Neuronal stem cell (in vitro differentiated cells): ENCODE measurements at regions not wholly inside any gene's neighbourhood (a gene's known extent, or its start where the extent isn't known, plus 50 kb on each side); places are given as distances from the start of the nearest gene placed in this dataset.
A peak's percentile ranks its signal among the peaks of the same experiment; 100 is the strongest.

ENCODE experiments used
- DNase-seq: peaks from one replicate; pipeline ENCODE4 v3.0.0-alpha.2; 2013; ENCODE audit warnings: low spot score
- H2AFZ ChIP-seq: one replicate; pipeline ENCODE4 v1.6.1; 2013; ENCODE audit warnings: mild to moderate bottlenecking, low read length, inconsistent platforms
- H2AK5ac ChIP-seq: 2 replicates; pipeline ENCODE4 v1.6.1; 2013; ENCODE audit warnings: low read depth, mild to moderate bottlenecking, inconsistent platforms, low read length, moderate library complexity, mixed read lengths
- H2BK120ac ChIP-seq: 2 replicates; pipeline ENCODE4 v1.6.1; 2013; ENCODE audit warnings: low read depth, mild to moderate bottlenecking, inconsistent platforms, low read length, moderate library complexity, mixed read lengths
- H2BK12ac ChIP-seq: one replicate; pipeline ENCODE4 v1.6.1; 2013; ENCODE audit warnings: low read length, inconsistent platforms
- H2BK15ac ChIP-seq: 2 replicates; pipeline ENCODE4 v1.6.1; 2013; ENCODE audit warnings: mild to moderate bottlenecking, low read length, inconsistent platforms, mixed read lengths
- H2BK5ac ChIP-seq: one replicate; pipeline ENCODE4 v1.6.1; 2013; ENCODE audit warnings: inconsistent platforms, mild to moderate bottlenecking, low read length, moderate library complexity
- H3K14ac ChIP-seq: one replicate; pipeline ENCODE4 v1.6.1; 2013; ENCODE audit warnings: low read length, inconsistent platforms
- H3K18ac ChIP-seq: 2 replicates; pipeline ENCODE4 v1.6.1; 2013; ENCODE audit warnings: low read length, inconsistent platforms
- H3K23ac ChIP-seq: 2 replicates; pipeline ENCODE4 v1.6.1; 2013; ENCODE audit warnings: low read depth, mild to moderate bottlenecking, mixed read lengths, low read length, inconsistent platforms; ENCODE audit not compliant: poor library complexity
- H3K27ac ChIP-seq: replicated peaks from 3 replicates; pipeline ENCODE4 v1.5.1; 2013; ENCODE audit warnings: low read length, inconsistent platforms
- H3K27me3 ChIP-seq, 3 experiments: 2 replicates each; pipeline ENCODE4 v1.6.1; 2013; ENCODE audit warnings: low read length in 3 of 3, mild to moderate bottlenecking in 2 of 3, inconsistent platforms in 1 of 3, low read depth in 1 of 3, mixed read lengths in 1 of 3, moderate library complexity in 1 of 3; ENCODE audit not compliant: control insufficient read depth in 3 of 3, insufficient read depth in 3 of 3
- H3K36me3 ChIP-seq, 2 donors: replicated peaks in 1 of 2; 2 replicates each; pipeline ENCODE4 v1.6.1; 2013; ENCODE audit warnings: low read length in 2 of 2; ENCODE audit not compliant: control insufficient read depth in 2 of 2, insufficient read depth in 2 of 2
- H3K4ac ChIP-seq: 2 replicates; pipeline ENCODE4 v1.6.1; 2013; ENCODE audit warnings: inconsistent platforms, mild to moderate bottlenecking, low read length, moderate library complexity
- H3K4me1 ChIP-seq, 2 donors: 1 replicate in 1 of 2; 2 replicates in 1 of 2; pipeline ENCODE4 v1.6.1; 2013; ENCODE audit warnings: low read length in 2 of 2, low read depth in 1 of 2; ENCODE audit not compliant: control insufficient read depth in 2 of 2, insufficient read depth in 1 of 2
- H3K4me2 ChIP-seq: one replicate; pipeline ENCODE4 v1.6.1; 2013; ENCODE audit warnings: mild to moderate bottlenecking, low read length, inconsistent platforms; ENCODE audit not compliant: insufficient read depth, poor library complexity, severe bottlenecking
- H3K4me3 ChIP-seq, 2 donors: 2 replicates each; pipeline ENCODE4 v1.5.1; 2013; ENCODE audit warnings: low read length in 2 of 2, mild to moderate bottlenecking in 2 of 2, inconsistent platforms in 1 of 2, moderate library complexity in 1 of 2
- H3K79me1 ChIP-seq: one replicate; pipeline ENCODE4 v1.6.1; 2013; ENCODE audit warnings: low read depth, mild to moderate bottlenecking, inconsistent platforms, low read length, moderate library complexity
- H3K9ac ChIP-seq: one replicate; pipeline ENCODE4 v1.6.1; 2013; ENCODE audit warnings: mild to moderate bottlenecking, low read depth, low read length, inconsistent platforms; ENCODE audit not compliant: poor library complexity
- H3K9me3 ChIP-seq, 2 donors: replicated peaks in 1 of 2; 2 replicates each; pipeline versions ENCODE3 to v1.6.1; 2013; ENCODE audit warnings: low read length in 2 of 2, mild to moderate bottlenecking in 2 of 2, inconsistent platforms in 1 of 2, low read depth in 1 of 2, mixed read lengths in 1 of 2, moderate library complexity in 1 of 2; ENCODE audit not compliant: control insufficient read depth in 2 of 2, insufficient read depth in 1 of 2
- H4K8ac ChIP-seq: one replicate; pipeline ENCODE4 v1.6.1; 2013; ENCODE audit warnings: low read depth, mild to moderate bottlenecking, inconsistent platforms, low read length, moderate library complexity
- H4K91ac ChIP-seq: one replicate; pipeline ENCODE4 v1.6.1; 2013; ENCODE audit warnings: low read length, low read depth, mild to moderate bottlenecking, inconsistent platforms; ENCODE audit not compliant: poor library complexity
- WGBS, 2 donors: extraction: QIAGEN DNeasy Blood & Tissue Kit; methylation state at CpG; one replicate each; pipeline ENCODE4 v1.1.7; 2013; ENCODE audit warnings: missing lambda C conversion rate in 2 of 2, mixed read lengths in 1 of 2; ENCODE audit not compliant: insufficient read length in 2 of 2, insufficient replicate concordance in 1 of 2; ENCODE audit errors: extremely low coverage in 2 of 2; 5-methylcytosine and 5-hydroxymethylcytosine counted together

DNA sequence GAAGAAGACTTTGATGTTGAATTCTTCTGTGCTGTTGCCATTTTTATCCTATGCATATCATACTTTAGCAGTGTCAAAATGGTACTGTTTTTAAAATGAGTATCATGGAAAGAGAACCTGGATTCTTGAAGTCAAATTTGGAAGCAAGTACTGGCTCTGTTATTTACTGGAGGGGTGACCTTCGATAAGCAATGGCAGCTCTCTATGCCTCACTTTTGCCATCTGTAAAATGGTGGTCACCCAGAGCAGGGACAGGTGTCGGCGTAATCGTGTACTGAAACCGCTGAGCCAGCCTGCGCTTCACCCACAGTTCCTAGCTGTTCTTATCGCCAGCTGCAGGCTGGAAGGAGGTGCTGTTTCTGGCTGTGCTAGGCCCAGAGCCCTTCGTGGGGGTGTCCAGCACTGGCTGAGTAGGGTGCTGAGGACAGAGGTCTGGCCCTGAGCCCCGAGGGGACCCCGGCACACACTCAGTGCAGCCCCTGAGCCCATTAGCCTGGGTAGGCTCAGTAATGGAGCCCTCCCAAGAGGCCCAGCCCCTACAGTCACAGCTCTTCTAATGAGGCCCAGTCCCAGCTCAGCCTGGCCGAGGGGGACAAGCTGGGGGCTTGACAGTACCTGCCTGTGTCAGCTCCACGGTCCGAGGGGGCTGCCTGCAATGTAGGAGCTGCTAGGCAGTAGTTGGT, 183.5 kb downstream of the PHETA1 start:
- H2AK5ac ChIP-seq = no peak overlapping the region
- H3K79me1 ChIP-seq = no peaks in the 10 kb centered on the region
- no peaks in the 10 kb centered on the region for H3K27me3 ChIP-seq
- H3K18ac ChIP-seq = peak overlapping the region; percentile 53
- no peak overlapping the region for H2BK120ac ChIP-seq
- WGBS, 2 donors = no CpG with 5 or more reads among the region's 13 CpGs
- H3K9me3 ChIP-seq = no peaks in the 10 kb centered on the region
- no peaks in the 10 kb centered on the region for H3K4me1 ChIP-seq
- H4K91ac ChIP-seq = no peak overlapping the region
- no peak for DNase-seq
- peak overlapping the region; percentile 43 for H3K14ac ChIP-seq
- no peak overlapping the region for H2AFZ ChIP-seq
- H3K9ac ChIP-seq = peak overlapping the region; percentile 44
- H3K23ac ChIP-seq = peak overlapping the region; percentile 12
- no peak overlapping the region for H2BK5ac ChIP-seq
- no peaks in the 10 kb centered on the region for H3K36me3 ChIP-seq
- no peak overlapping the region for H3K27ac ChIP-seq
- H3K4me3 ChIP-seq = no peak overlapping the region
- H2BK15ac ChIP-seq = no peak overlapping the region
- no peak overlapping the region for H3K4me2 ChIP-seq
- H2BK12ac ChIP-seq = no peak overlapping the region
- no peak overlapping the region for H3K4ac ChIP-seq
- H4K8ac ChIP-seq = no peak overlapping the region

DNA sequence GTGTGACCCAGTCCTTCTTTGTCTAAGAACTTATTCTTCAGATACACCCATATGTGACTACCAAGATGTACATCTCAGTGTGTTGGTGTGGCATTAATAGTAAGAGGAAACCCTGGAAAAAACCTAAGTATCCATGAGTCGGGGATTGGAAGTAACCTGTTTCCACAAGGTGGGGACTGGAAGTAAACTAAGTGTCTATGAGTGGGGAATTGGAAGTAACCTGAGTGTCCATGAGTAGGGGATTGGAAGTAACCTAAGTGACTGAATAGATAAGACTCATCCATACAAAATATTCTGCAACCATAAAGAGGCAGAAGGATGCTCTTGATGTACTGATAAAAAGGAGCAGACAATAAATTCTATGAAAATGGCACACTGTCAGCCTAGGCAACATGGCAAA, 184.7 kb downstream of the PHETA1 start:
- Histone ChIP-seq H4K91ac (no peak overlapping the region), H3K27ac (no peak overlapping the region), H4K8ac (no peak overlapping the region), H2BK120ac (no peak overlapping the region), H2BK5ac (no peak overlapping the region), H2BK12ac (no peak overlapping the region), H3K4me1 (no peaks in the 10 kb centered on the region), H3K4ac (no peak overlapping the region), H3K79me1 (no peaks in the 10 kb centered on the region), H3K4me2 (no peak overlapping the region), H3K18ac (no peak overlapping the region), H3K9me3 (no peaks in the 10 kb centered on the region), H3K14ac (no peak overlapping the region), H3K23ac (no peak overlapping the region), H2AFZ (no peak overlapping the region), H3K9ac (no peak overlapping the region), H2BK15ac (no peak overlapping the region), H3K27me3 (no peaks in the 10 kb centered on the region), H3K36me3 (no peaks in the 10 kb centered on the region), H3K4me3 (no peak overlapping the region), H2AK5ac (no peak overlapping the region)
- no peak for DNase-seq
- WGBS, 2 donors = no CpG with 5 or more reads among the region's 1 CpG

DNA sequence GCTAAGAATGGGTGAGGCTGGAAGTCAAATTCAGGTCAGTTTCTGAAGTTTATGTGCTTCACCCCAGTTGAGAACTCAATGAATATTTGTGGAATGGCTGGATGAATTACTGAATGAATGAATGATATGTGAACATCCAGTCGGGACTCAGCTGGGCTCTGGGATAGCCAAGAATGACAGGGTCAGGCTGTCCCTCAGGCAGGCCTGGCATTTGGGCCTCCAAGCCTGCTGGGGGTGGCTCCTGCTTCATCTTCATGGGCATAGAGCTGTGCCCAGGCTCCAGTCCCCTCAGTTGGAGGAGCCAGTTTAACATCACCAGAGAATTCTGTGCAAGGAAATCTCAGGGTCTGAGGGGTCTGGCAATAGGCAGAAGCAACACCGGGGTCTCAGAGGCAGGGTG, 185.8 kb downstream of the PHETA1 start:
- no peak overlapping the region for H3K14ac ChIP-seq
- no peak overlapping the region for H2BK15ac ChIP-seq
- no peak overlapping the region for H2BK120ac ChIP-seq
- H2AFZ ChIP-seq = no peak overlapping the region
- H3K9ac ChIP-seq = no peak overlapping the region
- H3K4me3 ChIP-seq = no peak overlapping the region
- H3K36me3 ChIP-seq = no peaks in the 10 kb centered on the region
- H3K18ac ChIP-seq = no peak overlapping the region
- H3K9me3 ChIP-seq = no peaks in the 10 kb centered on the region
- no CpG with 5 or more reads among the region's 2 CpGs for WGBS, 2 donors
- no peak overlapping the region for H2BK5ac ChIP-seq
- no peak overlapping the region for H3K23ac ChIP-seq
- DNase-seq = no peak
- H3K27me3 ChIP-seq = no peaks in the 10 kb centered on the region
- no peak overlapping the region for H3K27ac ChIP-seq
- H3K4me2 ChIP-seq = no peak overlapping the region
- H3K4ac ChIP-seq = no peak overlapping the region
- H4K91ac ChIP-seq = no peak overlapping the region
- no peaks in the 10 kb centered on the region for H3K4me1 ChIP-seq
- no peak overlapping the region for H2AK5ac ChIP-seq
- H4K8ac ChIP-seq = no peak overlapping the region
- H3K79me1 ChIP-seq = no peaks in the 10 kb centered on the region
- no peak overlapping the region for H2BK12ac ChIP-seq

GRCh38 chr12:111182382-111182781, 186.5 kb downstream of the PHETA1 start:
- no peak overlapping the region for H4K91ac ChIP-seq
- H4K8ac ChIP-seq = no peak overlapping the region
- H3K27ac ChIP-seq = no peak overlapping the region
- no peak overlapping the region for H2AK5ac ChIP-seq
- no peak overlapping the region for H3K4me2 ChIP-seq
- DNase-seq = no peak
- H2BK12ac ChIP-seq = no peak overlapping the region
- H2AFZ ChIP-seq = no peak overlapping the region
- H3K4ac ChIP-seq = no peak overlapping the region
- H3K9me3 ChIP-seq = no peaks in the 10 kb centered on the region
- no peak overlapping the region for H2BK120ac ChIP-seq
- H2BK5ac ChIP-seq = peak overlapping the region; percentile 40
- no peaks in the 10 kb centered on the region for H3K79me1 ChIP-seq
- no CpG with 5 or more reads among the region's 16 CpGs for WGBS, 2 donors
- H3K23ac ChIP-seq = no peak overlapping the region
- no peaks in the 10 kb centered on the region for H3K36me3 ChIP-seq
- H3K14ac ChIP-seq = no peak overlapping the region
- no peak overlapping the region for H3K4me3 ChIP-seq
- no peaks in the 10 kb centered on the region for H3K4me1 ChIP-seq
- no peak overlapping the region for H3K18ac ChIP-seq
- no peak overlapping the region for H2BK15ac ChIP-seq
- H3K9ac ChIP-seq = no peak overlapping the region
- no peaks in the 10 kb centered on the region for H3K27me3 ChIP-seq
